ENCODE measurements at regions not wholly inside any gene's neighbourhood (a gene's known extent, or its start where the extent isn't known, plus 50 kb on each side); places are given as distances from the start of the nearest gene placed in this dataset.
A peak's percentile ranks its signal among the peaks of the same experiment; 100 is the strongest.

- BruUV-seq (replicated peaks) = no TSS peak
- DNase-seq (ENCODE audit: low read depth, low spot score) (no peak), ATAC-seq (no peak)
- Histone ChIP-seq H3K4me1 (ENCODE audit: control insufficient read depth, insufficient read depth, low read length) (no peaks in the 10 kb centered on the region), H3K36me3 (ENCODE audit: control insufficient read depth, insufficient read depth, low read length) (no peaks in the 10 kb centered on the region), H3K27me3 (ENCODE audit: control insufficient read depth, insufficient read depth, low read length) (no peaks in the 10 kb centered on the region), H3K4me3 (ENCODE audit: low read depth in 2 of 2, low read length in 2 of 2) (no peak overlapping the region), H3K27ac (ENCODE audit: low read length) (no peak overlapping the region), H3K9me3 (ENCODE audit: control insufficient read depth, insufficient read depth, low read depth, low read length) (no peaks in the 10 kb centered on the region)
- in situ Hi-C loops (cut with HindIII; ENCODE audit: low pct_unique_long_range_greater_than_20kb, low sequenced_read_pairs) (no loop called here), intact Hi-C loops (cut with micrococcal nuclease; ENCODE audit: unreplicated experiment) (no loop called here)
- CTCF ChIA-PET = no interaction called here
- POLR2A ChIA-PET = no interaction called here
- no peak for TF ChIP-seq CTCF (IDR thresholded peaks at IDR 0.05)
- no peak for TF ChIP-seq POLR2AphosphoS5 (IDR thresholded peaks at IDR 0.05; ENCODE audit: low read depth, low read length)
- TF ChIP-seq SIN3A (IDR thresholded peaks at IDR 0.05; ENCODE audit: borderline replicate concordance, insufficient read depth, low read depth, low read length) = no peak
- no peak for TF ChIP-seq REST (IDR thresholded peaks at IDR 0.05; ENCODE audit: insufficient read depth in 1 of 2, low read depth in 2 of 2, low read length in 1 of 2)
- TF ChIP-seq TCF7L2 (IDR thresholded peaks at IDR 0.05; ENCODE audit: low read depth, low read length) = no peak
These were observed 900.8 kb downstream of the XPNPEP1 start for GRCh38 chr10:109022417-109023049.

- H3K27ac ChIP-seq (ENCODE audit: low read length) = no peak overlapping the region
- no peak overlapping the region for H3K4me3 ChIP-seq (ENCODE audit: low read depth in 2 of 2, low read length in 2 of 2)
- ChIA-PET CTCF (no interaction called here), POLR2A (no interaction called here)
- TF ChIP-seq SIN3A (IDR thresholded peaks at IDR 0.05; ENCODE audit: borderline replicate concordance, insufficient read depth, low read depth, low read length) (no peak), REST (IDR thresholded peaks at IDR 0.05; ENCODE audit: insufficient read depth in 1 of 2, low read depth in 2 of 2, low read length in 1 of 2) (no peak), CTCF (IDR thresholded peaks at IDR 0.05) (peak; percentile 28; the same call in 1 of the 2 replicates)
- H3K9me3 ChIP-seq (ENCODE audit: control insufficient read depth, insufficient read depth, low read depth, low read length) = no peaks in the 10 kb centered on the region
- peak; percentile 0 for DNase-seq (ENCODE audit: low read depth, low spot score)
- no peak for ATAC-seq
- no peaks in the 10 kb centered on the region; the same call in 1 of the 2 replicates for H3K27me3 ChIP-seq (ENCODE audit: control insufficient read depth, insufficient read depth, low read length)
- intact Hi-C loops (cut with micrococcal nuclease; ENCODE audit: unreplicated experiment) = no loop called here
- H3K4me1 ChIP-seq (ENCODE audit: control insufficient read depth, insufficient read depth, low read length) = no peaks in the 10 kb centered on the region
- BruUV-seq (replicated peaks) = no TSS peak
- in situ Hi-C loops (cut with HindIII; ENCODE audit: low pct_unique_long_range_greater_than_20kb, low sequenced_read_pairs) = no loop called here
- no peaks in the 10 kb centered on the region for H3K36me3 ChIP-seq (ENCODE audit: control insufficient read depth, insufficient read depth, low read length)
These were observed 904.3 kb downstream of the XPNPEP1 start for GRCh38 chr10:109019001-109019424.

Measured in Panc1 (cell line).